VCaP (cell line): ENCODE measurements at regions not wholly inside any gene's neighbourhood (a gene's known extent, or its start where the extent isn't known, plus 50 kb on each side); places are given as distances from the start of the nearest gene placed in this dataset.

Source experiments
- H3K27ac ChIP-seq: fragments of 450-650 bp; 2 replicates; pipeline ENCODE4 v1.5.1; 2017
- TF ChIP-seq, protein P1 (sequence below): fragments of 450-650 bp; conservative IDR thresholded peaks from 2 replicates; pipeline ENCODE4 v1.5.1; 2017; ENCODE audit warnings: mild to moderate bottlenecking, moderate library complexity

DNA sequence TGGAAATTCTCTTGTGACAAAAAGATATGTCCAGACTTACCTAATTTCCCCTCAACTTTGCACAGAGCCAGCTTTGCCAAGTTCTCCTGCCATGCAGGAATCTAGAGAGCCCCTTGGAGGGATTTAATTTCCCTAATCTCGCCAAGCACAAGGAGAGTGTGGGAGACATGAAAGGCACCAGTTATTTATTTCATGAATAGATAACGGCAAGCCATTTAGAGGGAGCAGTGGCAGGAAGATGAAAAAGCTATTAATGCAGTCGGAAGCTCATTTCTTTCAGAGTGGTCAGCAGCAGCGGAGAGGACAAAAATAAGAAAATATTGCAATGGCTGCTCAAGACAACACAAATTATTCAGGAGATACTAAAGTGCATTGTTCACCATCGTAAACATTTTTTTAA, 150.9 kb upstream of the WSCD2 start:
- TF ChIP-seq, protein P1, sequence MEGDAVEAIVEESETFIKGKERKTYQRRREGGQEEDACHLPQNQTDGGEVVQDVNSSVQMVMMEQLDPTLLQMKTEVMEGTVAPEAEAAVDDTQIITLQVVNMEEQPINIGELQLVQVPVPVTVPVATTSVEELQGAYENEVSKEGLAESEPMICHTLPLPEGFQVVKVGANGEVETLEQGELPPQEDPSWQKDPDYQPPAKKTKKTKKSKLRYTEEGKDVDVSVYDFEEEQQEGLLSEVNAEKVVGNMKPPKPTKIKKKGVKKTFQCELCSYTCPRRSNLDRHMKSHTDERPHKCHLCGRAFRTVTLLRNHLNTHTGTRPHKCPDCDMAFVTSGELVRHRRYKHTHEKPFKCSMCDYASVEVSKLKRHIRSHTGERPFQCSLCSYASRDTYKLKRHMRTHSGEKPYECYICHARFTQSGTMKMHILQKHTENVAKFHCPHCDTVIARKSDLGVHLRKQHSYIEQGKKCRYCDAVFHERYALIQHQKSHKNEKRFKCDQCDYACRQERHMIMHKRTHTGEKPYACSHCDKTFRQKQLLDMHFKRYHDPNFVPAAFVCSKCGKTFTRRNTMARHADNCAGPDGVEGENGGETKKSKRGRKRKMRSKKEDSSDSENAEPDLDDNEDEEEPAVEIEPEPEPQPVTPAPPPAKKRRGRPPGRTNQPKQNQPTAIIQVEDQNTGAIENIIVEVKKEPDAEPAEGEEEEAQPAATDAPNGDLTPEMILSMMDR = no peak
- no peak overlapping the region for H3K27ac ChIP-seq

DNA sequence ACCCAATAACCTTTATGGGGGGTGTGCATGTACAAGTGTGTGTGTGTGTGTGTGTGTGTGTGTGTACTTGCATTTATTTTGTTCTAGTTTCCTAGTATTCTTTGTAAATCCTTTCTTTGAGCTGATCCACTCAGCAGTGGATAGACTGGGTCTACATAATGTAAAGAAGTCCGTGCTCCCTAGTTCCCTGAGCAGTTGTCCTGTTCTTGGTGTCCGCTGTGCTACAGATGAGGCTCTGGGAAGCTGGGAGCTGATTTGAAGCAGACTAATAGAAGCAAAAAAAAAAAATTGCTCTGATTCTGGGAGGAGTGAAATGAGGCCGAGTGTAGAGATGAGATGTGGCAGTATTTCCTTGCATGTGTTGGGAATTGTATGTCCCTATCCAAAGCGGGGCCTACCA, 150.4 kb upstream of the WSCD2 start:
- TF ChIP-seq, protein P1 = no peak
- no peak overlapping the region for H3K27ac ChIP-seq

DNA sequence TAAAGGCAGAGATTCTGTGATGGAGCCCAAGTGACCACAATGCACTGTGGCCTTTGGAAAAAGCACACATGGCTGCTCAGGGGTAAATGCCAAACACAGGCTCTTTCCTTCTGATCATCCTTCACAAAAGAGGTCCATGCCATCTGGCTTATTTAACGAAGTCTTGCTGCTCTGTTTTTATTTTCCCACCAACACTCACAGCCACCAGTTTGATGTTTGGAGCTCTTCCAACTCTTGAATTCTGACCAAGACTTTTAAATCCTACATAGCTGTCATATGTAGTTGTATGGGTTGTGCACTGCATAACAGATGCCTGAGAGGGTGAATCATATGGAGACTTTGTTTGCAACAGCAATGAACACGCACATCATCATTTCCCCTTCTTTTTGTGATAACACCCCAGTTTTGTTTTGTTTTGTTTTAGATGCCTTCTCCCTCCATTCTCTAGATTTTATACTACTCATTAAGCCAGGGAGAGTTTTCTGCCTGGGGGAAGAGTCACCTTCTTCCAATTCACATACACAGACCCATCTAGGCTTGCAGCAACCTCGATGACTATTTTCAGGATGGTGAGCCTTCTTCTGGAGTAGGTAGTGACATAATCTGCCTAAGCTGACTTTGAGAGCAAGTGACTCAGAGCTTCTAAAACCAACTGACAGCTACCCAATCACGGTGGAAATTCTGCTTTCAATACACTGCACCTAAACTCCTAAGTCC, 145.2 kb upstream of the WSCD2 start:
- TF ChIP-seq, protein P1 = no peak
- no peak overlapping the region for H3K27ac ChIP-seq

DNA sequence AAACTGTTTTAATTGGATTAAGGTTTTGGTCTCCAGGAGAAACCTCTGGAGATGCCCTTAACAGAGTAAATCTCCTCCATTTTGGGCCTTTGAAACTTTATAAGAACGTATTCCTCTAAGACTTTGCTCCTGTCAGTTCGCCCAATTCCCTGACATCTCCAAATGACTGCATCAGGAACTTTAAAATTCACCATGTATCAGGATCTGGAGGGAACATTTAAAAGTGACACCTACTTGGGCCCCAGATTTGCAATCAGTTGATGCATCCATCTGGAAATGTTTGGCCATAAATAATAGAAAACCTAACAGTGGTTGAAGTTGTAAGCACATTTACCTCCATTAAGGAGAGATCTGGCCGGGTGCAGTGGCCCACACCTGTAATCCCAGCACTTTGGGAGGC, 144.1 kb upstream of the WSCD2 start:
- no peak overlapping the region for H3K27ac ChIP-seq
- TF ChIP-seq, protein P1 = no peak

DNA sequence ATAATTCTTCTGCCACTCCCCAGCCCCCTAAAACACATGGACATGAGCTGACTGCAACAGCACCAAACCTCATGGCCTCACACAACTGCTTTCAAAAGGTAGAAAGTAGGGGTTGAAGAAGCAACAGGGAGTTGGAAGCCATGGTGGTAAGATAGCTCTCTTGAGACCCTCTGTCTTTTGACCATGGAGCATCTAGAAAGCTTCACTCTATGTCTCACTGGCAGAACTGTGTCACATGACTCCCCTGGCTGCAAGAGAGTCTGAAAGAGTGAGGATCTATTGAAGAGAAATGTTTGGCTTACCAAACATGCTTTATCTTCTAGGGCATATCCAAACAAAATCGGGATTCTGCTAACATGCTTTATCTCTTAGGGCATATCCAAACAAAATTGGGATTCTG, 142.9 kb upstream of the WSCD2 start:
- no peak overlapping the region for H3K27ac ChIP-seq
- TF ChIP-seq, protein P1 = no peak

DNA sequence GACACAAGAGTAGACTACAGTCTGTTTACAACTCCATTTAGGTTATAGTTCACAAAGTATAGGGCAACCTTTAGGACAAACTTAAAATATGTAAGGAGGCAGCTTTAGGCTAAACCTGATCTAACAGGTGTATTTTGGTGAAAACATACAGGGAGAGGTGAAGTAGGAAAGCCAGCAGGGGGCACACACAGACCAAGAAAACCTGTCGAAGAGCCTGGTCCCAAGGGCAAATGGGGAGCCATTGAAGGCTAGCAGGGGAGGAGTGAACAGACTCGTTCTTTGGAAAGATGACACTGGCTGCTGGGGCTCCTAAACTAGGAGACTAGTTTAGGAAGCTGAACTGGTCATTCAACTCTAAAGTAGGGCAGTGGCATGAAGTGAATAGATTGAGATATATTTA, 138.8 kb upstream of the WSCD2 start:
- TF ChIP-seq, protein P1 = peak; percentile 67
- no peak overlapping the region for H3K27ac ChIP-seq

DNA sequence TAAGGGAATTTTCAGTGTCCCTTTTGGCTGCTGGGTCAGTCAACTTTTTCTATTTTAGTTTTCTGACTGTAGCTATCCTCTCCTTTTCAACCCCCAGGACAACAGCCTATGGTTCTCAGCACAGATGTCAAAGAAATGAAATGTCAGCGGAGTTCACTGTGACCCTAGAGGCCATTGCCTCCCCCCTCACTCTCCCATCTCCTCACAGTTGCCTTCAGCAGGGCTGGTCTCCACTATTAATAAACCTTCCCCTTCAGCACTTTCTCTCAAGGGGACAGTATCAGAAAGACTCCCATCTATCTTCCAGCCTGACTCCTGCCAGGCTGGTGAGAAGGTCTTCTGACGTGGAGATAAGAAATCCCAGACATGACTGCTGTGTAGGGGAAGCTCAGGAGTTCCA, 137.1 kb upstream of the WSCD2 start:
- H3K27ac ChIP-seq = no peak overlapping the region
- TF ChIP-seq, protein P1 = no peak
